Gastrocnemius medialis (tissue), 4 donors: ENCODE measurements at regions not wholly inside any gene's neighbourhood (a gene's known extent, or its start where the extent isn't known, plus 50 kb on each side); places are given as distances from the start of the nearest gene placed in this dataset.

Experiments
- POLR2A ChIP-seq, 2 donors: fragments of 450-650 bp; IDR thresholded peaks; one replicate each; pipeline ENCODE4 v1.6.1; 2017; ENCODE audit warnings: antibody characterized with exemption in 2 of 2, mild to moderate bottlenecking in 2 of 2, moderate library complexity in 2 of 2
- TF ChIP-seq, protein P1 (sequence below), 5 experiments: fragments of 450-650 bp in 3 of 5; fragments of 200-600 bp in 2 of 5; sonication (generic) in 2 of 5; IDR thresholded peaks in 4 of 5; conservative IDR thresholded peaks in 1 of 5; 1 replicate in 4 of 5; 2 replicates in 1 of 5; pipeline ENCODE4 v1.5.1; 2016 to 2019; ENCODE audit warnings: antibody characterized with exemption in 5 of 5, mild to moderate bottlenecking in 3 of 5, moderate library complexity in 3 of 5

DNA sequence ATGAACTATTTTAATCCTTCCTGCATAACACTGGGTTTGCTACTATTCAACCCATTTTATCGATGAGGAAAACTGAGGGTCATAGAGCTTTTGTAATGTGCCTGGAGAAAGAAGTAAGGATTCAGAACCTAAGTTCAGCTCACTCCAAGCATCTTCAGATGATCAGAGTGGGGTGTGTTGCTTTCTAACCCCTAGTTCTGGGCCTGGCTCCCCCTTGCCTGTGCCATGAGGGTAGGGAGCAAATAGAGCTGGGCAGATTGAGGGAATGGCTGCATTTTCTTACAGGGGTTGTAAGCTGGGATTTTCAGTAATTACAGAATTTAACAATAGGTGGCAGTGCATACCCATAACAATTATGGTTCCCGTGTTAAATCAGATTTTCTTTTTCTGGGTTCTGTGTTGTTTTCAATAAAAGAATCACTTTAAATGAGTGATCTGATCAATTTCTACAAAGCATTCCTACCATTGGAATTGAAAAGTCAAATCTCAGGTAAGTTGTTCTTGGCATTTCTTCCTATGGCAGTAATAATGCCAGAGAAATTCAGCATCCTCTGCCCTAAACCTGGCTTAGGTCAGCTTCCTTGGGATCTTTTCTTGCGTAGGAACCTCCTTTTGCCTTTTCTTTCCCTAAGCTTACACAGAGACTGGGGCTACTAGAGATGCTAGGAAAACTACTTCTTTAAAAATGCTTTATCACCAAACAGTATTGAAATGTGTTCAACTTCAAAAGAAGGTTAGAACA lies 103.8 kb upstream of the IL12A start:
- TF ChIP-seq, protein P1, sequence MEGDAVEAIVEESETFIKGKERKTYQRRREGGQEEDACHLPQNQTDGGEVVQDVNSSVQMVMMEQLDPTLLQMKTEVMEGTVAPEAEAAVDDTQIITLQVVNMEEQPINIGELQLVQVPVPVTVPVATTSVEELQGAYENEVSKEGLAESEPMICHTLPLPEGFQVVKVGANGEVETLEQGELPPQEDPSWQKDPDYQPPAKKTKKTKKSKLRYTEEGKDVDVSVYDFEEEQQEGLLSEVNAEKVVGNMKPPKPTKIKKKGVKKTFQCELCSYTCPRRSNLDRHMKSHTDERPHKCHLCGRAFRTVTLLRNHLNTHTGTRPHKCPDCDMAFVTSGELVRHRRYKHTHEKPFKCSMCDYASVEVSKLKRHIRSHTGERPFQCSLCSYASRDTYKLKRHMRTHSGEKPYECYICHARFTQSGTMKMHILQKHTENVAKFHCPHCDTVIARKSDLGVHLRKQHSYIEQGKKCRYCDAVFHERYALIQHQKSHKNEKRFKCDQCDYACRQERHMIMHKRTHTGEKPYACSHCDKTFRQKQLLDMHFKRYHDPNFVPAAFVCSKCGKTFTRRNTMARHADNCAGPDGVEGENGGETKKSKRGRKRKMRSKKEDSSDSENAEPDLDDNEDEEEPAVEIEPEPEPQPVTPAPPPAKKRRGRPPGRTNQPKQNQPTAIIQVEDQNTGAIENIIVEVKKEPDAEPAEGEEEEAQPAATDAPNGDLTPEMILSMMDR (IDR thresholded peaks at IDR 0.05 in 4 of 5, conservative IDR thresholded peaks at IDR 0.05 in 1 of 5), result peak; percentile 24 to 57 (median 41)
- TF ChIP-seq POLR2A (IDR thresholded peaks at IDR 0.05), result no peak
